ENCODE measurements at regions not wholly inside any gene's neighbourhood (a gene's known extent, or its start where the extent isn't known, plus 50 kb on each side); places are given as distances from the start of the nearest gene placed in this dataset.

DNA sequence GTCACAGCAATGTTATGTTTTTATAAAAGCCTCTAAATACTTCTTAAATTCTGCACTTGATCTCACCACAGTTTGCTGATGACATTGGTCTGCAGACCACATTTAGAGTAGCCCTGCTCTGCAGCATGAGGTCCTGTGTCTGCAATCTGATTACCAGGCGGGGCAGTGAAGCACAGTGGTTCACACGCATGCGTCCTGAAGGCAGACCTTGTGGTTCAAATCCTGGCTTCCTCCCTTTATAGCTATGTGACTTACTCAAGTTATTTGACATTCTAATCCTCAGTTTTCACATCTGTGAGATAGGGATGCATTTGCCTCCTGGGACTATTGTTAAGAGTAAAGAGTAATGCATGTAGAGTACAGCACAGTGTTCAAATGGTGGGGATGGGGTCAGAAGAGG, 50.3 kb downstream of the BMAL2 start:
- WGBS, 2 donors: 99 to 100% methylated on average over 3 of the region's 3 CpGs
- DNase-seq (no peak), ATAC-seq (ENCODE audit: low FRiP score) (no peak)
- intact Hi-C loops (cut with DNase I): loop anchor here in 1 of 2 donors (5.0 to 10.0 kb wide), 2 partner anchors 51 to 238 kb away; partner anchors contain the start of gene BMAL2
- Histone ChIP-seq H3K27me3 (ENCODE audit: control insufficient read depth in 1 of 2, insufficient read depth in 2 of 2, low read length in 1 of 2) (no peaks in the 10 kb centered on the region), H3K27ac (ENCODE audit: low read depth in 1 of 2, low read length in 2 of 2) (no peak overlapping the region), H3K4me1 (ENCODE audit: control insufficient read depth in 1 of 2, insufficient read depth in 2 of 2, low read length in 2 of 2) (no peaks in the 10 kb centered on the region), H3K9me3 (ENCODE audit: control insufficient read depth, low read length) (no peaks in the 10 kb centered on the region), H3K4me3 (ENCODE audit: low read length in 2 of 2) (no peak overlapping the region), H3K36me3 (ENCODE audit: control insufficient read depth in 1 of 2, insufficient read depth in 2 of 2, low read length in 1 of 2) (no peaks in the 10 kb centered on the region)

- WGBS, 2 donors: 62 to 63% methylated on average over 12 of the region's 12 CpGs
- peak; percentile 85 for ATAC-seq (ENCODE audit: low FRiP score)
- intact Hi-C loops (cut with DNase I): loop anchor here in 1 of 2 donors (5.0 to 10.0 kb wide), 2 partner anchors 51 to 239 kb away; partner anchors contain the start of gene BMAL2
Observed at GRCh38 chr12:27383429-27384260, 51.0 kb downstream of the BMAL2 start.

GRCh38 chr12:27384261-27384590, 51.6 kb downstream of the BMAL2 start:
- Histone ChIP-seq H3K27ac (ENCODE audit: low read depth in 1 of 2, low read length in 2 of 2) (no peak overlapping the region), H3K27me3 (ENCODE audit: control insufficient read depth in 1 of 2, insufficient read depth in 2 of 2, low read length in 1 of 2) (no peaks in the 10 kb centered on the region), H3K36me3 (ENCODE audit: control insufficient read depth in 1 of 2, insufficient read depth in 2 of 2, low read length in 1 of 2) (no peaks in the 10 kb centered on the region), H3K4me3 (ENCODE audit: low read length in 2 of 2) (no peak overlapping the region), H3K9me3 (ENCODE audit: control insufficient read depth, low read length) (no peaks in the 10 kb centered on the region), H3K4me1 (ENCODE audit: control insufficient read depth in 1 of 2, insufficient read depth in 2 of 2, low read length in 2 of 2) (no peaks in the 10 kb centered on the region)
- DNase-seq (no peak), ATAC-seq (ENCODE audit: low FRiP score) (no peak)
- 91 to 98% methylated on average over 1 of the region's 1 CpG for WGBS, 2 donors
- intact Hi-C loops (cut with DNase I): loop anchor here in 1 of 2 donors (5.0 to 10.0 kb wide), 2 partner anchors 52 to 239 kb away; partner anchors contain the start of gene BMAL2

More at GRCh38 chr12:27383429-27384260, 51.0 kb downstream of the BMAL2 start:
- peak; percentile 83 to 92 for DNase-seq
- H3K27ac ChIP-seq (ENCODE audit: low read depth in 1 of 2, low read length in 2 of 2): no peak overlapping the region
- H3K36me3 ChIP-seq (ENCODE audit: control insufficient read depth in 1 of 2, insufficient read depth in 2 of 2, low read length in 1 of 2): no peaks in the 10 kb centered on the region
- no peaks in the 10 kb centered on the region for H3K9me3 ChIP-seq (ENCODE audit: control insufficient read depth, low read length)
- H3K4me1 ChIP-seq (ENCODE audit: control insufficient read depth in 1 of 2, insufficient read depth in 2 of 2, low read length in 2 of 2): no peaks in the 10 kb centered on the region
- H3K27me3 ChIP-seq (ENCODE audit: control insufficient read depth in 1 of 2, insufficient read depth in 2 of 2, low read length in 1 of 2): no peaks in the 10 kb centered on the region
- H3K4me3 ChIP-seq (ENCODE audit: low read length in 2 of 2): no peak overlapping the region

GRCh38 chr12:27385766-27386564, 53.3 kb downstream of the BMAL2 start:
- H3K4me1 ChIP-seq (ENCODE audit: control insufficient read depth in 1 of 2, insufficient read depth in 2 of 2, low read length in 2 of 2): no peaks in the 10 kb centered on the region
- DNase-seq (no peak), ATAC-seq (ENCODE audit: low FRiP score) (no peak)
- H3K27ac ChIP-seq (ENCODE audit: low read depth in 1 of 2, low read length in 2 of 2): no peak overlapping the region
- no peak overlapping the region for H3K4me3 ChIP-seq (ENCODE audit: low read length in 2 of 2)
- no peaks in the 10 kb centered on the region for H3K36me3 ChIP-seq (ENCODE audit: control insufficient read depth in 1 of 2, insufficient read depth in 2 of 2, low read length in 1 of 2)
- H3K27me3 ChIP-seq (ENCODE audit: control insufficient read depth in 1 of 2, insufficient read depth in 2 of 2, low read length in 1 of 2): no peaks in the 10 kb centered on the region
- 87 to 88% methylated on average over 10 of the region's 10 CpGs for WGBS, 2 donors
- H3K9me3 ChIP-seq (ENCODE audit: control insufficient read depth, low read length): no peaks in the 10 kb centered on the region
- intact Hi-C loops (cut with DNase I): loop anchor here in 1 of 2 donors (10.0 kb wide), 1 partner anchor 241 kb away; no protein-coding TSS in a partner anchor

DNA sequence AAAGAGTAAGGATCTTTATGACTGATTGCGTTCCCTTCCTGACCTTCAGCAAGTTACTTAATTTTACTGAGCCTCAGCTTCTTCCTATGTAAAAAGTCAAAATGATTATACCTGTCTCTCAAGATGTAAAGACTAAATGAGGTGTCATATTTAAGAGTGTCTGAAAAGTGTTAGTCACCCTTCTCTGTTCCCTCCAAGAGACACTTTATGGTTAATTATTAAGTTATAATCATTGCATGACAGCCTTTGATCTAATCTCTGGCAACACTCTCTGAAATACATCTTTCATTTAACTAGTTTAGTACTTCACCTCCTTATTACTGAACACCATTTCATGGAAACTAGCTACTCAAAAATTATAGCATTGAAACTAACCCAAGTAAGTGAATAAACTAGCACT, 54.8 kb downstream of the BMAL2 start:
- intact Hi-C loops (cut with DNase I): loop anchor here in 1 of 2 donors (10.0 kb wide), 1 partner anchor 243 kb away; no protein-coding TSS in a partner anchor

GRCh38 chr12:27388650-27389049, 56.0 kb downstream of the BMAL2 start:
- WGBS, 2 donors: 96 to 100% methylated on average over 1 of the region's 1 CpG
- ATAC-seq (ENCODE audit: low FRiP score) (no peak), DNase-seq (no peak)
- H3K27me3 ChIP-seq (ENCODE audit: control insufficient read depth in 1 of 2, insufficient read depth in 2 of 2, low read length in 1 of 2): no peaks in the 10 kb centered on the region
- H3K27ac ChIP-seq (ENCODE audit: low read depth in 1 of 2, low read length in 2 of 2): no peak overlapping the region
- intact Hi-C loops (cut with DNase I): loop anchor here in 1 of 2 donors (10.0 kb wide), 1 partner anchor 244 kb away; no protein-coding TSS in a partner anchor
- no peak overlapping the region for H3K4me3 ChIP-seq (ENCODE audit: low read length in 2 of 2)
- H3K4me1 ChIP-seq (ENCODE audit: control insufficient read depth in 1 of 2, insufficient read depth in 2 of 2, low read length in 2 of 2): no peaks in the 10 kb centered on the region
- H3K36me3 ChIP-seq (ENCODE audit: control insufficient read depth in 1 of 2, insufficient read depth in 2 of 2, low read length in 1 of 2): no peaks in the 10 kb centered on the region
- H3K9me3 ChIP-seq (ENCODE audit: control insufficient read depth, low read length): no peaks in the 10 kb centered on the region

More for the DNA sequence above, 54.8 kb downstream of the BMAL2 start:
- H3K4me1 ChIP-seq (ENCODE audit: control insufficient read depth in 1 of 2, insufficient read depth in 2 of 2, low read length in 2 of 2): no peaks in the 10 kb centered on the region
- H3K27me3 ChIP-seq (ENCODE audit: control insufficient read depth in 1 of 2, insufficient read depth in 2 of 2, low read length in 1 of 2): no peaks in the 10 kb centered on the region
- H3K36me3 ChIP-seq (ENCODE audit: control insufficient read depth in 1 of 2, insufficient read depth in 2 of 2, low read length in 1 of 2): no peaks in the 10 kb centered on the region
- H3K4me3 ChIP-seq (ENCODE audit: low read length in 2 of 2): no peak overlapping the region
- DNase-seq: no peak
- 92 to 98% methylated on average over 1 of the region's 1 CpG for WGBS, 2 donors
- H3K9me3 ChIP-seq (ENCODE audit: control insufficient read depth, low read length): no peaks in the 10 kb centered on the region
- no peak for ATAC-seq (ENCODE audit: low FRiP score)
- H3K27ac ChIP-seq (ENCODE audit: low read depth in 1 of 2, low read length in 2 of 2): no peak overlapping the region

DNA sequence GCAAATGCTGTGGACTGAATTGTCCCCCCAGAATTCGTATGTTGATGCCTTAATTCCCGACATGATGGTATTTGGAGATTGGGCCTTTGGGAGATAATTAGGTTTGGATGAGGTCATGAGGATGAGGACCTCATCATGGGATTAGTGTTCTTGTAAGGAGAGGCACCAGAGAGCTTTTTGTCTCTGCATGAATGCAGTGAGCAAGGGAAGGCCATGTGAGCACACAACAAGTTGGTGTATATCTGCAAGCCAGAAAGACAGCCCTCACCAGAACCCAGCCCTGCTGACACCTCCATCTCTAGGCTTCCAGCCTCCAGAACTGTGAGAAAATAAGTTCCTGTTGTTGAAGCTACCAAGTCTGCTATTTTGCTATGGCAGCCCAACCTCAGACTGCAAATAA, 51.9 kb upstream of the SMCO2 start:
- 94% methylated on average over 2 of the region's 2 CpGs for WGBS, 2 donors
- no peaks in the 10 kb centered on the region for H3K4me1 ChIP-seq (ENCODE audit: control insufficient read depth in 1 of 2, insufficient read depth in 2 of 2, low read length in 2 of 2)
- intact Hi-C loops (cut with DNase I): no loop called here
- no peak overlapping the region for H3K4me3 ChIP-seq (ENCODE audit: low read length in 2 of 2)
- no peak for ATAC-seq (ENCODE audit: low FRiP score)
- H3K36me3 ChIP-seq (ENCODE audit: control insufficient read depth in 1 of 2, insufficient read depth in 2 of 2, low read length in 1 of 2): no peaks in the 10 kb centered on the region
- H3K9me3 ChIP-seq (ENCODE audit: control insufficient read depth, low read length): no peaks in the 10 kb centered on the region
- no peak for DNase-seq
- no peaks in the 10 kb centered on the region for H3K27me3 ChIP-seq (ENCODE audit: control insufficient read depth in 1 of 2, insufficient read depth in 2 of 2, low read length in 1 of 2)
- no peak overlapping the region for H3K27ac ChIP-seq (ENCODE audit: low read depth in 1 of 2, low read length in 2 of 2)

GRCh38 chr12:27396216-27396815, 50.2 kb upstream of the SMCO2 start:
- DNase-seq (no peak), ATAC-seq (ENCODE audit: low FRiP score) (no peak)
- 94 to 97% methylated on average over 6 of the region's 6 CpGs for WGBS, 2 donors
- Histone ChIP-seq H3K36me3 (ENCODE audit: control insufficient read depth in 1 of 2, insufficient read depth in 2 of 2, low read length in 1 of 2) (no peaks in the 10 kb centered on the region), H3K4me1 (ENCODE audit: control insufficient read depth in 1 of 2, insufficient read depth in 2 of 2, low read length in 2 of 2) (no peaks in the 10 kb centered on the region), H3K27me3 (ENCODE audit: control insufficient read depth in 1 of 2, insufficient read depth in 2 of 2, low read length in 1 of 2) (no peaks in the 10 kb centered on the region), H3K27ac (ENCODE audit: low read depth in 1 of 2, low read length in 2 of 2) (no peak overlapping the region), H3K9me3 (ENCODE audit: control insufficient read depth, low read length) (no peaks in the 10 kb centered on the region), H3K4me3 (ENCODE audit: low read length in 2 of 2) (no peak overlapping the region)
- intact Hi-C loops (cut with DNase I): no loop called here
